HCT116 (cell line): ENCODE measurements at regions not wholly inside any gene's neighbourhood (a gene's known extent, or its start where the extent isn't known, plus 50 kb on each side); places are given as distances from the start of the nearest gene placed in this dataset.

ENCODE experiments used
- ATAC-seq: fragments of 200-7000 bp; cut with Tn5 transposase; 2 replicates; pipeline ENCODE4 v1.9.1; 2020; ENCODE audit warnings: mild to moderate bottlenecking, moderate library complexity
- BruUV-seq: library from RNA; stranded (reverse); fragments of 400-500 nt; replicated peaks from 2 replicates; lab custom pipeline; 2021; lab: Mats Ljungman, UMichigan
- CTCF ChIA-PET: fragments of 300-600 bp; sonication (Branson Sonifier 250); formaldehyde crosslinking; loops from one replicate; lab custom pipeline; 2021; ENCODE audit warnings: antibody characterized with exemption; lab: Charles Lee
- POLR2A ChIA-PET: fragments of 300-600, 350-600 bp; sonication (Branson Sonifier 250); formaldehyde crosslinking; loops from one replicate; lab custom pipeline; 2021; ENCODE audit warnings: antibody characterized with exemption; lab: Charles Lee
- RAD21 ChIA-PET, 2 experiments: fragments of 300-600 bp; sonication (Branson Sonifier 250); formaldehyde crosslinking; loops; one replicate each; lab custom pipeline; 2023; ENCODE audit warnings: low total read pairs in 2 of 2; ENCODE audit not compliant: uncharacterized antibody in 2 of 2, unreplicated experiment in 2 of 2, low non-redundant PET in 1 of 2; lab: Charles Lee
- DNase-seq: peaks from one replicate; pipeline ENCODE4 v3.0.0-alpha.2; 2010; ENCODE audit warnings: low read depth, low spot score
- H2AFZ ChIP-seq: fragments of 200-600 bp; shearing (Covaris generic), sonication (generic); 2 replicates; pipeline ENCODE4 v1.6.1; 2017; ENCODE audit warnings: low read depth, mixed run types, mixed read lengths, antibody characterized with exemption, low read length; ENCODE audit not compliant: poor library complexity, severe bottlenecking
- H3K27ac ChIP-seq: 2 replicates; pipeline ENCODE4 v1.5.1; 2012; ENCODE audit warnings: low read depth, low read length
- H3K27me3 ChIP-seq: fragments of 200-600 bp; sonication (generic); 2 replicates; pipeline ENCODE4 v1.6.1; 2016; ENCODE audit warnings: mixed run types, low read length, mixed read lengths; ENCODE audit not compliant: insufficient read depth
- H3K36me3 ChIP-seq, 2 experiments: fragments of 200-500 bp in 1 of 2; fragments of 200-600 bp in 1 of 2; sonication (Bioruptor generic) in 1 of 2; sonication (generic) in 1 of 2; 2 replicates each; pipeline versions ENCODE4 v1.5.1 to v1.6.1; 2014 to 2016; ENCODE audit warnings: low read length in 2 of 2, inconsistent platforms in 1 of 2, mixed read lengths in 1 of 2, mixed run types in 1 of 2; ENCODE audit not compliant: insufficient read depth in 2 of 2, control insufficient read depth in 1 of 2
- H3K4me1 ChIP-seq, 2 experiments: fragments of 200-600 bp in 1 of 2; sonication (generic) in 1 of 2; 2 replicates each; pipeline versions ENCODE4 v1.5.1 to v1.6.1; 2012 to 2017; ENCODE audit warnings: low read length in 2 of 2, inconsistent platforms in 1 of 2, mild to moderate bottlenecking in 1 of 2, mixed read lengths in 1 of 2, mixed run types in 1 of 2, moderate library complexity in 1 of 2; ENCODE audit not compliant: insufficient read depth in 2 of 2, control insufficient read depth in 1 of 2
- H3K4me2 ChIP-seq: fragments of 200-600 bp; sonication (generic); 2 replicates; pipeline ENCODE4 v1.6.1; 2017; ENCODE audit warnings: mixed run types, low read length, mixed read lengths
- H3K4me3 ChIP-seq, 2 experiments: fragments of 200-600 bp in 1 of 2; sonication (generic) in 1 of 2; replicated peaks in 1 of 2; 2 replicates each; pipeline ENCODE4 v1.5.1; 2011 to 2016; ENCODE audit warnings: low read length in 2 of 2, control low read depth in 1 of 2, low read depth in 1 of 2, mild to moderate bottlenecking in 1 of 2, mixed read lengths in 1 of 2, mixed run types in 1 of 2
- H3K79me2 ChIP-seq: fragments of 200-600 bp; sonication (generic); 2 replicates; pipeline ENCODE4 v1.6.1; 2017; ENCODE audit warnings: mild to moderate bottlenecking, mixed run types, low read length, moderate library complexity, mixed read lengths; ENCODE audit not compliant: insufficient read depth
- H3K9ac ChIP-seq: fragments of 200-600 bp; sonication (generic); 2 replicates; pipeline ENCODE4 v1.6.1; 2016; ENCODE audit warnings: low read length, mixed read lengths
- H3K9me2 ChIP-seq: fragments of 200-600 bp; sonication (generic), shearing (Covaris generic); 2 replicates; pipeline ENCODE4 v1.6.1; 2017; ENCODE audit warnings: mixed run types, mild to moderate bottlenecking, moderate library complexity; ENCODE audit not compliant: insufficient read depth
- H3K9me3 ChIP-seq, 2 experiments: fragments of 200-500 bp in 1 of 2; fragments of 200-600 bp in 1 of 2; sonication (Bioruptor generic) in 1 of 2; sonication (generic) in 1 of 2; 2 replicates each; pipeline ENCODE4 v1.6.1; 2014 to 2017; ENCODE audit warnings: low read length in 2 of 2, mixed read lengths in 2 of 2, inconsistent platforms in 1 of 2, low read depth in 1 of 2, mild to moderate bottlenecking in 1 of 2, mixed run types in 1 of 2, moderate library complexity in 1 of 2; ENCODE audit not compliant: control insufficient read depth in 1 of 2, insufficient read depth in 1 of 2
- H4K20me1 ChIP-seq: fragments of 200-600 bp; sonication (generic), shearing (Covaris generic); 2 replicates; pipeline ENCODE4 v1.6.1; 2017; ENCODE audit warnings: mixed run types, mild to moderate bottlenecking, moderate library complexity; ENCODE audit not compliant: insufficient read depth
- CBX3 ChIP-seq: IDR thresholded peaks from 2 replicates; pipeline ENCODE4 v1.6.1; 2012; ENCODE audit warnings: low read depth
- CTCF ChIP-seq, 3 experiments: fragments of 200-600 bp in 1 of 3; sonication (generic) in 1 of 3; IDR thresholded peaks in 2 of 3; conservative IDR thresholded peaks in 1 of 3; 2 replicates each; pipeline ENCODE4 v1.5.1; 2012 to 2017; ENCODE audit warnings: low read depth in 2 of 3, low read length in 2 of 3, antibody characterized with exemption in 1 of 3, borderline replicate concordance in 1 of 3, control low read depth in 1 of 3, mild to moderate bottlenecking in 1 of 3, mixed read lengths in 1 of 3, mixed run types in 1 of 3, moderate library complexity in 1 of 3; ENCODE audit not compliant: insufficient read depth in 1 of 3
- ELF1 ChIP-seq: IDR thresholded peaks from 2 replicates; pipeline ENCODE4 v1.6.1; 2012; ENCODE audit warnings: low read depth, borderline replicate concordance
- MAX ChIP-seq: IDR thresholded peaks from 2 replicates; pipeline ENCODE4 v1.6.1; 2012
- RAD21 ChIP-seq: IDR thresholded peaks from 2 replicates; pipeline ENCODE4 v1.6.1; 2012; ENCODE audit warnings: low read depth, mild to moderate bottlenecking
- REST ChIP-seq: IDR thresholded peaks from 2 replicates; pipeline ENCODE4 v1.6.1; 2012; ENCODE audit warnings: low read depth
- SRF ChIP-seq: IDR thresholded peaks from 2 replicates; pipeline ENCODE4 v1.6.1; 2012; ENCODE audit warnings: low read depth
- ZBTB33 ChIP-seq: IDR thresholded peaks from 2 replicates; pipeline ENCODE4 v1.6.1; 2011; ENCODE audit warnings: mild to moderate bottlenecking, low read length, moderate library complexity; ENCODE audit not compliant: insufficient replicate concordance; ENCODE audit errors: extremely low read depth
- ZFX ChIP-seq: fragments of 450-650 bp; IDR thresholded peaks from 2 replicates; pipeline ENCODE4 v1.6.1; 2017
- ZNF274 ChIP-seq: fragments of 200-500 bp; sonication (Bioruptor generic); IDR thresholded peaks from 2 replicates; pipeline ENCODE4 v1.6.1; 2014; ENCODE audit warnings: mild to moderate bottlenecking, low read depth, low read length, inconsistent platforms
- intact Hi-C: fragments of 100-400 bp; cut with micrococcal nuclease; formaldehyde crosslinking; loops from 2 replicates; pipeline ENCODE4 v1.10.0; 2022

DNA sequence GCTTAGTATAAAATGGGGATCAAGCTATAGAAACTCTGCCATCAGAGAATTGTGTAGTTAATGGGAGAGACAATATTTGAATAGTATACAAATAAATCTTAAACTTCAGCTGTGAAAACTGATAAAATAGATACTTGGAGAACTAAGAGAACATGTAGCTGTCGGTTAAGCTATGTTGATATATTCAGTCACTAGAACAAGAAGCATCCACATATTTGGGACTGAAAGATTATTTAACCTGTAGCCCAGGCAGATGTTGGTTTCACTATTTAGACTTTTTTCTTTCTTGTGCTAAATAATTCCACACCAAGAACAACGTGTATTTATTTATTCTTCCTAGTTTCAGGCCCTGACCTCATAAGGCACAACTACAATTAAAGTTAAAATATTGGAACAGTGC lies 521.0 kb upstream of the CCNG1 start:
- ChIA-PET RAD21 (no interaction called here), CTCF (no interaction called here), POLR2A (no interaction called here)
- H3K4me3 ChIP-seq, result no peak overlapping the region
- no peak overlapping the region for H3K9ac ChIP-seq
- DNase-seq (no peak), ATAC-seq (no peak)
- no peaks in the 10 kb centered on the region for H3K4me1 ChIP-seq
- no peak overlapping the region for H2AFZ ChIP-seq
- H3K36me3 ChIP-seq, result no peaks in the 10 kb centered on the region
- no peaks in the 10 kb centered on the region for H4K20me1 ChIP-seq
- no peak overlapping the region for H3K27ac ChIP-seq
- no peaks in the 10 kb centered on the region for H3K79me2 ChIP-seq
- no peak overlapping the region for H3K4me2 ChIP-seq
- intact Hi-C loops, result no loop called here
- TF ChIP-seq CTCF (IDR thresholded peaks at IDR 0.05 in 2 of 3, conservative IDR thresholded peaks at IDR 0.05 in 1 of 3; ENCODE audit: borderline replicate concordance in 1 of 3, insufficient read depth in 1 of 3, low read depth in 2 of 3, low read length in 2 of 3) (no peak), SRF (no peak), ELF1 (no peak), ZFX (no peak), ZBTB33 (no peak), MAX (no peak), REST (no peak), ZNF274 (no peak), RAD21 (no peak), CBX3 (no peak)
- H3K27me3 ChIP-seq, result no peaks in the 10 kb centered on the region
- peaks cover 0 to 4% of the 10 kb centered on the region in 2 experiments; a peak in 2 of 4 replicates for H3K9me3 ChIP-seq
- BruUV-seq, result no TSS peak
- no peaks in the 10 kb centered on the region for H3K9me2 ChIP-seq
